ENCODE measurements at regions not wholly inside any gene's neighbourhood (a gene's known extent, or its start where the extent isn't known, plus 50 kb on each side); places are given as distances from the start of the nearest gene placed in this dataset.

DNA sequence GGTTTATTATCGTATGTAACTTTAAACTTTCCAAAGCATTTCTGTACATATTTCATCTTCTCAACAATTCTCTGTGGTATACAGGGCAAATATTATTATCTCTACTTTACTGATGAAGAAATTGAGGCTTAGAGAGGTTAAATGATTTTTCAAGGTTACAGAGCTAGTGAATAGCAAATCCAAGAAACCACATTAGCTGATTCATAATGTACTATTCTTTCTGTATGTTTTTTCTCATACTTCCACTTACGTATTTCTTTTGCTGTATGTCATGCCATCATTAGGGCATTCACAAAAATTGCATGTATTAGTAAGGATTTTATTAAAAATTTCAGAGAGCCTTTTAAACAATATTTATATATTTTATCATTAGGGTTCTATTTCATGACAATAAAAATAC, 372.4 kb upstream of the DMAC1 start:
- Mint-ChIP-seq H3K27ac (ENCODE audit: unreplicated experiment) (no peak overlapping the region), H3K9me3 (ENCODE audit: unreplicated experiment) (peaks cover 10% of the 10 kb centered on the region), H3K4me3 (ENCODE audit: unreplicated experiment) (no peak overlapping the region), H3K4me1 (ENCODE audit: low read depth, unreplicated experiment) (no peaks in the 10 kb centered on the region), H3K36me3 (ENCODE audit: insufficient read depth, unreplicated experiment) (no peaks in the 10 kb centered on the region), H3K27me3 (ENCODE audit: insufficient read depth, unreplicated experiment) (no peaks in the 10 kb centered on the region)
- H3K27me3 ChIP-seq (replicated peaks; ENCODE audit: control insufficient read depth, insufficient read depth, low read length) = no peaks in the 10 kb centered on the region
- no TSS peak for BruUV-seq (replicated peaks)
- TF ChIP-seq, protein P1, sequence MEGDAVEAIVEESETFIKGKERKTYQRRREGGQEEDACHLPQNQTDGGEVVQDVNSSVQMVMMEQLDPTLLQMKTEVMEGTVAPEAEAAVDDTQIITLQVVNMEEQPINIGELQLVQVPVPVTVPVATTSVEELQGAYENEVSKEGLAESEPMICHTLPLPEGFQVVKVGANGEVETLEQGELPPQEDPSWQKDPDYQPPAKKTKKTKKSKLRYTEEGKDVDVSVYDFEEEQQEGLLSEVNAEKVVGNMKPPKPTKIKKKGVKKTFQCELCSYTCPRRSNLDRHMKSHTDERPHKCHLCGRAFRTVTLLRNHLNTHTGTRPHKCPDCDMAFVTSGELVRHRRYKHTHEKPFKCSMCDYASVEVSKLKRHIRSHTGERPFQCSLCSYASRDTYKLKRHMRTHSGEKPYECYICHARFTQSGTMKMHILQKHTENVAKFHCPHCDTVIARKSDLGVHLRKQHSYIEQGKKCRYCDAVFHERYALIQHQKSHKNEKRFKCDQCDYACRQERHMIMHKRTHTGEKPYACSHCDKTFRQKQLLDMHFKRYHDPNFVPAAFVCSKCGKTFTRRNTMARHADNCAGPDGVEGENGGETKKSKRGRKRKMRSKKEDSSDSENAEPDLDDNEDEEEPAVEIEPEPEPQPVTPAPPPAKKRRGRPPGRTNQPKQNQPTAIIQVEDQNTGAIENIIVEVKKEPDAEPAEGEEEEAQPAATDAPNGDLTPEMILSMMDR (IDR thresholded peaks at IDR 0.05; ENCODE audit: insufficient read depth in 1 of 2, low read depth in 1 of 2, low read length in 1 of 2, severe bottlenecking in 1 of 2, unreplicated experiment in 1 of 2) = no peak
- POLR2A ChIA-PET = no interaction called here
- intact Hi-C loops (cut with micrococcal nuclease; ENCODE audit: unreplicated experiment) = no loop called here
- H3K4me1 ChIP-seq = no peaks in the 10 kb centered on the region
- no peaks in the 10 kb centered on the region for H3K9me3 ChIP-seq
- DNase-seq = no peak
- H3K36me3 ChIP-seq (ENCODE audit: control insufficient read depth, insufficient read depth, low read length) = no peaks in the 10 kb centered on the region
- CTCF ChIA-PET = no interaction called here
- no peak overlapping the region for H3K4me3 ChIP-seq (ENCODE audit: low read depth, low read length)

DNA sequence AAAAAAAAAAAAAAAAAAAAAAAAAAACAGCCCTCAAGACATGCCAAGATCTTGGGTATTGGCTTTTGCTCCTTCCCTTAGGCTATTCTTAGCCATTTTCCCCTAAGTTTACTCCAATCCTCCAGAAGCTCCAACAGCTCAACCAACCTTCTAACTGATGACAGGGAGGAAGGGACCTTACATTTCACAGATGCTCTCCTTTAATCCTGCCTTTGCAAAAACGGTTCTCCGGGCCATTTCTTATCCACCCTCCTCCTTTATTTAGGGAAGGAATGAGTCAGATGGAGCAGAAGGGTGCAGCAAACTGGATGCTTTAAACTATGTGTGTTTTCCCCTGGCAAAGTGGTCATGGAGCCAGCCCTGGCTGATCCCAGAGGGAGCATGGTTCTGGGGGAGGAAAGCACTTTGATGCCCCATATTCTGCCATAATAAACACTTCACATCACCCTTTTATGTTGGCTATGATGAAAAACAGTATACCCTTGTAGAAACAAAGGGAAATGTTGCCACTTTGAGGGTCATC, 369.4 kb upstream of the DMAC1 start:
- Mint-ChIP-seq H3K9me3 (ENCODE audit: unreplicated experiment) (no peaks in the 10 kb centered on the region), H3K4me3 (ENCODE audit: unreplicated experiment) (no peak overlapping the region), H3K36me3 (ENCODE audit: insufficient read depth, unreplicated experiment) (no peaks in the 10 kb centered on the region), H3K4me1 (ENCODE audit: low read depth, unreplicated experiment) (peaks cover 7% of the 10 kb centered on the region), H3K27me3 (ENCODE audit: insufficient read depth, unreplicated experiment) (no peaks in the 10 kb centered on the region), H3K27ac (ENCODE audit: unreplicated experiment) (no peak overlapping the region)
- ChIA-PET POLR2A (no interaction called here), CTCF (no interaction called here)
- H3K36me3 ChIP-seq (ENCODE audit: control insufficient read depth, insufficient read depth, low read length) = no peaks in the 10 kb centered on the region
- no peaks in the 10 kb centered on the region for H3K4me1 ChIP-seq
- DNase-seq = no peak
- intact Hi-C loops (cut with micrococcal nuclease; ENCODE audit: unreplicated experiment) = no loop called here
- no peaks in the 10 kb centered on the region for H3K9me3 ChIP-seq
- no peaks in the 10 kb centered on the region for H3K27me3 ChIP-seq (replicated peaks; ENCODE audit: control insufficient read depth, insufficient read depth, low read length)
- TF ChIP-seq, protein P1 (IDR thresholded peaks at IDR 0.05; ENCODE audit: insufficient read depth in 1 of 2, low read depth in 1 of 2, low read length in 1 of 2, severe bottlenecking in 1 of 2, unreplicated experiment in 1 of 2) = no peak
- BruUV-seq (replicated peaks) = no TSS peak
- no peak overlapping the region for H3K4me3 ChIP-seq (ENCODE audit: low read depth, low read length)

DNA sequence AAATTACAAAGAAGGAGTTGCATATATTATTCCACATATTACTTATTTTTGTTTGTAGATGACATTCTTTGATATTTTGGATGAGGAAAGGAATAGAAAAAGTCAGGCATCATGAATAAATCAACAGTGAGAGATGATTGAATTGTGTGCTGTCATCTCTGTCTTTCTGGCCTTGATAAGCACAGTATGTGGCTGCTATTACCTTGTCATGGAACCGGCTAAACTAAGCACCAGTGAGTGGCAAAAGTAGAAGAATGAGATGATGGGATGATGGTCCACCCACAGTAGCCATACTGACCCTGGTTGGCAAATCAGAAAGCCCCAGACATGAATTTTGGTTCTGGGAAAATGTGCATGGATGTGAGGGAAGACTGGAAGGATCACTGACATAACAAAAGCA, 361.2 kb upstream of the DMAC1 start:
- CTCF ChIA-PET = no interaction called here
- Histone ChIP-seq H3K4me3 (ENCODE audit: low read depth, low read length) (no peak overlapping the region), H3K27me3 (replicated peaks; ENCODE audit: control insufficient read depth, insufficient read depth, low read length) (no peaks in the 10 kb centered on the region), H3K36me3 (ENCODE audit: control insufficient read depth, insufficient read depth, low read length) (no peaks in the 10 kb centered on the region), H3K9me3 (no peaks in the 10 kb centered on the region), H3K4me1 (no peaks in the 10 kb centered on the region)
- no TSS peak for BruUV-seq (replicated peaks)
- intact Hi-C loops (cut with micrococcal nuclease; ENCODE audit: unreplicated experiment) = no loop called here
- no peaks in the 10 kb centered on the region for H3K36me3 Mint-ChIP-seq (ENCODE audit: insufficient read depth, unreplicated experiment)
- TF ChIP-seq, protein P1 (IDR thresholded peaks at IDR 0.05; ENCODE audit: insufficient read depth in 1 of 2, low read depth in 1 of 2, low read length in 1 of 2, severe bottlenecking in 1 of 2, unreplicated experiment in 1 of 2) = no peak
- H3K9me3 Mint-ChIP-seq (ENCODE audit: unreplicated experiment) = no peaks in the 10 kb centered on the region
- H3K27ac Mint-ChIP-seq (ENCODE audit: unreplicated experiment) = no peak overlapping the region
- no peaks in the 10 kb centered on the region for H3K27me3 Mint-ChIP-seq (ENCODE audit: insufficient read depth, unreplicated experiment)
- POLR2A ChIA-PET = no interaction called here
- no peaks in the 10 kb centered on the region for H3K4me1 Mint-ChIP-seq (ENCODE audit: low read depth, unreplicated experiment)
- no peak overlapping the region for H3K4me3 Mint-ChIP-seq (ENCODE audit: unreplicated experiment)
- no peak for DNase-seq
